ENCODE measurements at regions not wholly inside any gene's neighbourhood (a gene's known extent, or its start where the extent isn't known, plus 50 kb on each side); places are given as distances from the start of the nearest gene placed in this dataset.
"Not testable (repeated sequence)": the region's sequence is repeated elsewhere in the genome, so short reads cannot be mapped to it uniquely, and the experiment has no call there.

- no peak for DNase-seq (ENCODE audit: low read depth)
Observed at GRCh38 chr3:194946091-194946490, 260.4 kb downstream of the FAM43A start.

- DNase-seq (ENCODE audit: low read depth) = no peak
Observed at GRCh38 chr3:194949592-194949991, 263.9 kb downstream of the FAM43A start.

DNA sequence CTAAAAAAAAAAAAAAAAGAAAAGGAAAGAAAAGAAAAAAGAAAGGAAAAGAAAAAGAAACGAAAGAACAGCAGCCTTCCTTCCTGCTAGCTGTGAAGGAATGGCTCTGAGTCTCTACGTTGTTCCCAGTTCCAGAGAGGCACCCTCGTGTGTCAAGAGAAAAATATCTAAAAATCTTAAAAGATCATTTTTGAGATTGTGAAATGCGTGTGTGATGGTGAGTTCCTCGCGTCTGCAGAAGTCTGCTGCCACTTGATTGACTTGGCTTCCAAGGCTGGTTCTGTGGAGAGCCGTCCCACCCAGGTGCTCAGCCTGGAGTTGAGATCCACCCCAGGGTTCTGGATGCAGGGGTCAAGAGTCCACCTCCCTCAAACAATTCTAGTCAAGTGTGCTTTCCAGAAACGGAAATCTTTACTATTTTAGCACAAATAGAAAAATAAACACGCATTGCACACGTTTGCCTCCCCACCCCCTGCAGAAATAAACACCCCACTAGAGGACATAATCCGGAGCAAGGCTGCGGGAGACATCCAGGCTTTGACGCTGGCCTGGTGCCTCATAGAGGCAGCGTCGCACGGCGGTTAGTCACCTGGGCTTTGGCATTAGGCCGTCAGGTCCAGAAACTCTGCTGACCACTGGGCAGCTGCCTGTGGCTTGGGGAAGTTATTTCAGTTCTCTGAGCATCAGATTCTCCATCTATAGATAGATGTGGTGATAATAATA is 265.4 kb downstream of the FAM43A start:
- DNase-seq (ENCODE audit: low read depth) = no peak

- DNase-seq (ENCODE audit: low read depth) = not testable (repeated sequence)
Observed at GRCh38 chr3:194951629-194951920, 265.9 kb downstream of the FAM43A start.

DNA sequence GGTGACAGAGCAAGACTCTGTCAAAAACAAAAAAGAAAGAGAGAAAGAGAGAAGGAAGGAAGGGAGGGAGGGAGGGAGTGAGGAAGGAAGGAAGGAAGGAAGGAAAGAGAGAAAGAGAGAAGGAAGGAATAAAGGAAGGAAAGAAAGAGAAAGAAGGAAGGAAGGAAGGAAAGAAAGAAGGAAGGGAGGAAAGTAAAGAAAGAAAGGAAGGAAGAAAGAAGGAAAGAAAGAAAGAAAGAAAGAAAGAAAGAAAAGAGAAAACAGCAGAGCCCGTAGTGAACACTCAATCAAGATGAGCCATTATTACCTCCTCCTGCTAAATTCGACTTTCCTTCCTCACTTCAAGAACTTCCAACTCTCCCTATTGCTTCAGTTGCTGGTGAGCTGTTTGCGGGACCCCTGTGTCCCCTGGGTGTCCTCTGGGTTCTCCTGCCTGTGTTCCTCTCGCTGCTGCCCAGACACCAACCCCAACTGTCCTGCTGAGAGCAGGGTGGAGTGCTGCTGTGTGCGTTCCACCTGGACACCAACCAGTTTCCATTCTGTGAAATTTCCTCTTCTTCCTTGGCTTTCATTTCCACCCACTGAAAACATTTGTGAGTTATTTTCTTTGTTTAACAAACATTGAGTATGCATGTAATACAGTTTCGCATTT is 266.4 kb downstream of the FAM43A start:
- no peak for DNase-seq (ENCODE audit: low read depth)

GRCh38 chr3:194952841-194953241 is 267.2 kb downstream of the FAM43A start:
- no peak for DNase-seq (ENCODE audit: low read depth)

GRCh38 chr3:194953291-194953690 is 267.6 kb downstream of the FAM43A start:
- DNase-seq (ENCODE audit: low read depth) = no peak

DNA sequence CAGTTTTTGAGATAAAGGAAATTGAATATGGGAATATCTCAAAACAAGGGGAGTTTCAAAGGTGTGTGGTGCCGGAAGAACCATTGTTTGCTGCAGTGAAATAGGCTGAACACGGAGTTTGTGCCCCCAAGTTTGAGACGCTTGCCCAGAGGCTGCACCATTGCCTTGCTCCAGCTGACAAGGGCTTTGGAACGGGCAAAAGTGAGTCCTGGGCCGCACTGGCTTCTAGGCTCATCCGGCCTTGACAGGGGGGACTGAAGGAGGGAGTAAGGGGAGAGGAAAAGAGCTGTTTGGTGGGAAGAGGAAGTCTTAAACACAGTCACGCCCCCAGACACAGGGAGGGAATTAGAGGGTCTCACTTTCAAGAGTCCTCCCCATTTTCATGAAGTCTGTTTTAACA is 269.9 kb downstream of the FAM43A start:
- no peak for DNase-seq (ENCODE audit: low read depth)

DNA sequence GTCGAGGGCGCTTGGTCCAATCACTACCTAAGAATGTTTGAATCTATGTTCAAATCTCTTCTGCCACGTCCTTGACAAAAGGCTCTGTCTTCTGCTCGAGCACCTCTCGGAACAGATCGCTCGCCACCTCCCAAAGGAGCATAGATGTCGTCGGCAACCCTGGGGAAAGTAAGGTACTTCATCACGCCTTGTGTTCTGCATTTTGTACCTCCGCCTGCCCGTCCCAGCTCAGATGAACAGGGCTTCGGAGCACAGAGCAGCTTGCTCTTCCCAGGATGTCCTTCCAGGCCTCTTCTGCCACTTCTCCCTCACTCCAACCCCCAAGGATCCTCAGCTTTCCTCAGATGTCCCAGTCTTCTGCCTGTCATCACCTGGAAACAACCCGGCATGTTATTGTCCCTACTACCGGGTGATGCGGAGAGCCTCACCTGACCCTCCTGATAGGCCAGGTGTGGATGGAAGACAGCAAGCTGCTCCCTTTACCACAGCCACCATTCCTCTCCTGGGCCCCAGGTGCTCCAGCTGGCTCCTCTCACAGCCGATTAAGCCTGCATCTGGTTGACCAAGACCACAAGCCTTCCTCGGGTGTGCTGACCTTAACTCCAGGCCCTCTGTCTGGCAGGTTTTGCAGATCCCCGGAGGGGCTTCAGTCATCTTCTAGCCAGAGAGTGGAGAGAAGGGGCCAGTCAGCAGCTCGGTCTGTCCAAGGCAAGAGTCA is 270.5 kb downstream of the FAM43A start:
- DNase-seq (ENCODE audit: low read depth) = no peak

- DNase-seq (ENCODE audit: low read depth) = no peak
Observed at GRCh38 chr3:194956697-194957396, 271.2 kb downstream of the FAM43A start.

- DNase-seq (ENCODE audit: low read depth) = no peak
Observed at GRCh38 chr3:194957743-194958240, 272.1 kb downstream of the FAM43A start.

DNA sequence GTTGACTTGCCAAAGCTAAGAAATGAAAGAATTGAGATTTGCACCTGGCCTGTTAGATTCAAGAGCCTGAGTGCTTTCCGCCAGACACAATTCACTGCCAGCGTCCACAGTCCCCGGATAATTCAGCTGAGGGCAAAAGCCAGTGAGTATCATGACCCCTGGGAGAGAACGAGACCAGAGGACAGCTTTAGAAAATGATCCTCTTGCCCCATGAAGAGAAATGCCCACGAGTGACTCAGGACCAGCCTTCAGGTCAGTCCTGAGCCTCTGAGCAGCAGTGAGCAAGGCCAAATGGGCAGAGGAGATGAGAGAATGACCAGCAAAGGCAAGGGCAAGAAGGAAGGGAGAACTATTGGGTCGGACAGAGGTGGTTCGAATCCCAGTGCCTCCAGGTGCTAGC is 273.5 kb downstream of the FAM43A start:
- DNase-seq (ENCODE audit: low read depth) = no peak

- DNase-seq (ENCODE audit: low read depth) = not testable (repeated sequence)
Observed at GRCh38 chr3:194959666-194960065, 274.0 kb downstream of the FAM43A start.

GRCh38 chr3:194960446-194961032 is 274.9 kb downstream of the FAM43A start:
- DNase-seq (ENCODE audit: low read depth) = peak; percentile 21

GRCh38 chr3:194961149-194961548 is 275.5 kb downstream of the FAM43A start:
- no peak for DNase-seq (ENCODE audit: low read depth)

- no peak for DNase-seq (ENCODE audit: low read depth)
Observed at GRCh38 chr3:194961571-194961970, 275.9 kb downstream of the FAM43A start.

GRCh38 chr3:194962056-194962455 is 276.4 kb downstream of the FAM43A start:
- DNase-seq (ENCODE audit: low read depth) = no peak

- DNase-seq (ENCODE audit: low read depth) = no peak
Observed at GRCh38 chr3:194964809-194965208, 279.1 kb downstream of the FAM43A start.

- no peak for DNase-seq (ENCODE audit: low read depth)
Observed at GRCh38 chr3:194967151-194968117, 281.8 kb downstream of the FAM43A start.

GRCh38 chr3:194970066-194970465 is 284.4 kb downstream of the FAM43A start:
- DNase-seq (ENCODE audit: low read depth) = no peak

- DNase-seq (ENCODE audit: low read depth) = no peak
Observed at GRCh38 chr3:194971009-194971408, 285.3 kb downstream of the FAM43A start.
